ENCODE measurements at regions not wholly inside any gene's neighbourhood (a gene's known extent, or its start where the extent isn't known, plus 50 kb on each side); places are given as distances from the start of the nearest gene placed in this dataset.
A peak's percentile ranks its signal among the peaks of the same experiment; 100 is the strongest.

DNA sequence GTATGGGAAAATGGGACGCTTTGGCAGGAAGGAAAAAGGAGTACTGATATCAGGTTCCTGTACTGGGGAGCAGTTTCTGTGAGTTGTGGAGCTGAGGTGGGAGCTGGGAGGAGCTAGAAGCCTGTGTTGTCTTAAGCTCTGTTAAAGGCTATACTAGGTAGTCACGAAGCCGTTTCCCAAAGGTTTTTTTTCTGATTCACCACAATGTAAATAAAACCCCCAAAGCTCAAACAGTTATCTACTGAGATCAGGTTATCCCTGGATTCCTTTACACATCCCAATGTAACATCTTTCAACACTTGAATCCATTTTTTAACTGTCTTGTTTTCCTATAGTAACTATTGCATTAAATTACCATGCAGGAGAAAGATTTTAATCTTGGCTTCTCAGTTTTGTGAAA, 297.4 kb upstream of the SFRP2 start:
- Histone ChIP-seq H2AFZ (ENCODE audit: low read depth, low read length) (no peak overlapping the region), H3K4me2 (ENCODE audit: insufficient read depth, low read length) (no peak overlapping the region), H3K27me3 (ENCODE audit: insufficient read depth, low read length, poor library complexity) (no peaks in the 10 kb centered on the region), H3K79me2 (ENCODE audit: insufficient read depth, low read length) (no peaks in the 10 kb centered on the region), H3K36me3 (ENCODE audit: insufficient read depth, low read length) (no peaks in the 10 kb centered on the region), H3K9ac (ENCODE audit: low read depth, low read length) (no peak overlapping the region), H4K20me1 (ENCODE audit: insufficient read depth, low read length) (no peaks in the 10 kb centered on the region), H3K4me3 (ENCODE audit: low read depth in 1 of 2, low read length in 2 of 2) (no peak overlapping the region), H3K27ac (ENCODE audit: low read length) (no peak overlapping the region), H3K4me1 (ENCODE audit: insufficient read depth, low read length) (no peaks in the 10 kb centered on the region), H3K9me3 (ENCODE audit: insufficient read depth, low read length, severe bottlenecking) (no peaks in the 10 kb centered on the region)
- ATAC-seq (ENCODE audit: insufficient read depth, low read depth) (no peak), DNase-seq (no peak)
- no peak for TF ChIP-seq EZH2 (IDR thresholded peaks at IDR 0.05; ENCODE audit: borderline replicate concordance, low read depth, low read length, severe bottlenecking)
- no peak for TF ChIP-seq CTCF (IDR thresholded peaks at IDR 0.05; ENCODE audit: borderline replicate concordance, extremely low read depth, low read length, poor library complexity, severe bottlenecking)

GRCh38 chr4:154084864-154085263, 296.0 kb upstream of the SFRP2 start:
- H3K9ac ChIP-seq (ENCODE audit: low read depth, low read length) = no peak overlapping the region
- no peaks in the 10 kb centered on the region for H3K79me2 ChIP-seq (ENCODE audit: insufficient read depth, low read length)
- H2AFZ ChIP-seq (ENCODE audit: low read depth, low read length) = no peak overlapping the region
- H4K20me1 ChIP-seq (ENCODE audit: insufficient read depth, low read length) = no peaks in the 10 kb centered on the region
- H3K4me1 ChIP-seq (ENCODE audit: insufficient read depth, low read length) = no peaks in the 10 kb centered on the region
- TF ChIP-seq EZH2 (IDR thresholded peaks at IDR 0.05; ENCODE audit: borderline replicate concordance, low read depth, low read length, severe bottlenecking) = no peak
- no peak for TF ChIP-seq CTCF (IDR thresholded peaks at IDR 0.05; ENCODE audit: borderline replicate concordance, extremely low read depth, low read length, poor library complexity, severe bottlenecking)
- H3K9me3 ChIP-seq (ENCODE audit: insufficient read depth, low read length, severe bottlenecking) = no peaks in the 10 kb centered on the region
- H3K4me3 ChIP-seq (ENCODE audit: low read depth in 1 of 2, low read length in 2 of 2) = no peak overlapping the region
- ATAC-seq (ENCODE audit: insufficient read depth, low read depth) (no peak), DNase-seq (no peak)
- H3K27me3 ChIP-seq (ENCODE audit: insufficient read depth, low read length, poor library complexity) = no peaks in the 10 kb centered on the region
- no peaks in the 10 kb centered on the region for H3K36me3 ChIP-seq (ENCODE audit: insufficient read depth, low read length)
- H3K27ac ChIP-seq (ENCODE audit: low read length) = no peak overlapping the region
- H3K4me2 ChIP-seq (ENCODE audit: insufficient read depth, low read length) = no peak overlapping the region

DNA sequence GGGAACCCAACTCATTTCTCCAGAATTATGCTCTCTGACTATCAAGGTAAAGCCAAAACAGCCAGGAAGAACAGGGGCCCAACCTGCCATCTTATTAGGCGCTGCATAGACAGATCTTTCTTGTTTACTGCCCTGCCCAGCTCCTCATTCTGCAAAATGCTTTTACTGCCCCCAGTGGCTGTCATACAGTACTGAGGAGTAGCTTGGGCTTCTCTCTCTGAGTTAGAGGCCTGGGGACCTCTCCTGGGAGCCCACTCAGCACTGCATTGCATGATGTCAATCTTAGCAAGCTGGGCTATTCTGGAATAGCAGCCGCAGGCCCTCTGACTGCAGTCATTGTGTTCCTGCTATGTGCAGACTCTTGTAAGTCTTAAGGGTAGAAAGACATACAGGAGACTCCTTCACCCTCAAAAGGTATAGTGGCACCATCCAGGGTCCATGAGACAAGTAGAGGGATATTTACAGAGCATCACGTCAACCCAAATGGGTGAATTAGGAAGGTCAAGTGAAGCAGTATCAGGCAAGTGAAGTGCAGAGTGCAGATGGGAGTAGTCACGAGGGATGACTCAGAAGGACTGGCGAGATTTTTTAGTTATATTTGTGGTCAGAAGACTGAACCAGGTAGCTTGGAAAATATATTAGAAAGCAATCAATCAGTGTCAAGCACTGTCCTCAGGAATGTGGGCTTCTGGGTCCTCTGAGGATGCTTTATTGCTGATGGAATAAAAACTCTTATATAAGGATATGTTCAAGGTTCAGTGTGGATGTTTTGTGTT, 294.1 kb upstream of the SFRP2 start:
- ATAC-seq (ENCODE audit: insufficient read depth, low read depth) (peak; percentile 81), DNase-seq (peak; percentile 24)
- no peaks in the 10 kb centered on the region for H3K4me1 ChIP-seq (ENCODE audit: insufficient read depth, low read length)
- no peaks in the 10 kb centered on the region for H3K79me2 ChIP-seq (ENCODE audit: insufficient read depth, low read length)
- H3K27me3 ChIP-seq (ENCODE audit: insufficient read depth, low read length, poor library complexity) = no peaks in the 10 kb centered on the region
- H3K36me3 ChIP-seq (ENCODE audit: insufficient read depth, low read length) = no peaks in the 10 kb centered on the region
- H3K9ac ChIP-seq (ENCODE audit: low read depth, low read length) = no peak overlapping the region
- H3K27ac ChIP-seq (ENCODE audit: low read length) = no peak overlapping the region
- no peak overlapping the region for H3K4me3 ChIP-seq (ENCODE audit: low read depth in 1 of 2, low read length in 2 of 2)
- no peaks in the 10 kb centered on the region for H4K20me1 ChIP-seq (ENCODE audit: insufficient read depth, low read length)
- no peak overlapping the region for H2AFZ ChIP-seq (ENCODE audit: low read depth, low read length)
- TF ChIP-seq CTCF (IDR thresholded peaks at IDR 0.05; ENCODE audit: borderline replicate concordance, extremely low read depth, low read length, poor library complexity, severe bottlenecking) (peak; percentile 60), EZH2 (IDR thresholded peaks at IDR 0.05; ENCODE audit: borderline replicate concordance, low read depth, low read length, severe bottlenecking) (no peak)
- H3K9me3 ChIP-seq (ENCODE audit: insufficient read depth, low read length, severe bottlenecking) = no peaks in the 10 kb centered on the region
- no peak overlapping the region for H3K4me2 ChIP-seq (ENCODE audit: insufficient read depth, low read length)

Data from DND-41 (cell line).